ENCODE measurements at regions not wholly inside any gene's neighbourhood (a gene's known extent, or its start where the extent isn't known, plus 50 kb on each side); places are given as distances from the start of the nearest gene placed in this dataset.
"Not testable (repeated sequence)": the region's sequence is repeated elsewhere in the genome, so short reads cannot be mapped to it uniquely, and the experiment has no call there.

- Mint-ChIP-seq H3K4me1 (ENCODE audit: low read depth, unreplicated experiment) (no peaks in the 10 kb centered on the region), H3K4me3 (ENCODE audit: unreplicated experiment) (no peak overlapping the region), H3K27me3 (ENCODE audit: low read depth, unreplicated experiment) (no peaks in the 10 kb centered on the region), H3K36me3 (ENCODE audit: low read depth, unreplicated experiment) (no peaks in the 10 kb centered on the region), H3K27ac (ENCODE audit: unreplicated experiment) (no peak overlapping the region), H3K9me3 (ENCODE audit: unreplicated experiment) (no peaks in the 10 kb centered on the region)
- Histone ChIP-seq H3K27ac (ENCODE audit: low read depth, low read length) (no peak overlapping the region), H2AFZ (ENCODE audit: low read depth, low read length) (no peak overlapping the region), H3K27me3 (ENCODE audit: insufficient read depth, low read length) (no peaks in the 10 kb centered on the region), H3K79me2 (ENCODE audit: insufficient read depth, low read length) (no peaks in the 10 kb centered on the region), H3K9me3 (ENCODE audit: insufficient read depth, low read depth, low read length) (no peaks in the 10 kb centered on the region), H3K4me2 (ENCODE audit: low read length) (no peak overlapping the region), H3K4me1 (ENCODE audit: insufficient read depth, low read length) (no peaks in the 10 kb centered on the region), H3K4me3 (ENCODE audit: insufficient read depth, low read depth, low read length) (no peak overlapping the region), H4K20me1 (ENCODE audit: insufficient read depth, low read length) (no peaks in the 10 kb centered on the region), H3K9ac (ENCODE audit: low read length) (no peak overlapping the region), H3K36me3 (ENCODE audit: insufficient read depth, low read length) (no peaks in the 10 kb centered on the region)
- DNase-seq (ENCODE audit: low read depth) (no peak), FAIRE-seq (no peak)
- TF ChIP-seq EZH2 (IDR thresholded peaks at IDR 0.05; ENCODE audit: insufficient read depth, low read length) = no peak
- no peak for TF ChIP-seq CTCF (IDR thresholded peaks at IDR 0.05; ENCODE audit: insufficient read depth, low read depth, low read length)
These were observed 68.0 kb upstream of the HIVEP1 start for GRCh38 chr6:11944111-11944510.

GRCh38 chr6:11943060-11943459, 69.1 kb upstream of the HIVEP1 start:
- Mint-ChIP-seq H3K4me1 (ENCODE audit: low read depth, unreplicated experiment) (no peaks in the 10 kb centered on the region), H3K27me3 (ENCODE audit: low read depth, unreplicated experiment) (no peaks in the 10 kb centered on the region), H3K9me3 (ENCODE audit: unreplicated experiment) (no peaks in the 10 kb centered on the region), H3K4me3 (ENCODE audit: unreplicated experiment) (no peak overlapping the region), H3K36me3 (ENCODE audit: low read depth, unreplicated experiment) (no peaks in the 10 kb centered on the region), H3K27ac (ENCODE audit: unreplicated experiment) (no peak overlapping the region)
- Histone ChIP-seq H3K27me3 (ENCODE audit: insufficient read depth, low read length) (no peaks in the 10 kb centered on the region), H3K27ac (ENCODE audit: low read depth, low read length) (no peak overlapping the region), H3K79me2 (ENCODE audit: insufficient read depth, low read length) (no peaks in the 10 kb centered on the region), H4K20me1 (ENCODE audit: insufficient read depth, low read length) (no peaks in the 10 kb centered on the region), H3K9me3 (ENCODE audit: insufficient read depth, low read depth, low read length) (no peaks in the 10 kb centered on the region), H3K9ac (ENCODE audit: low read length) (no peak overlapping the region), H3K4me1 (ENCODE audit: insufficient read depth, low read length) (no peaks in the 10 kb centered on the region), H2AFZ (ENCODE audit: low read depth, low read length) (no peak overlapping the region), H3K4me2 (ENCODE audit: low read length) (no peak overlapping the region), H3K4me3 (ENCODE audit: insufficient read depth, low read depth, low read length) (no peak overlapping the region), H3K36me3 (ENCODE audit: insufficient read depth, low read length) (no peaks in the 10 kb centered on the region)
- TF ChIP-seq EZH2 (IDR thresholded peaks at IDR 0.05; ENCODE audit: insufficient read depth, low read length) (no peak), CTCF (IDR thresholded peaks at IDR 0.05; ENCODE audit: insufficient read depth, low read depth, low read length) (no peak)
- DNase-seq (ENCODE audit: low read depth) (no peak), FAIRE-seq (no peak)

GRCh38 chr6:11942185-11942864, 69.8 kb upstream of the HIVEP1 start:
- H3K9me3 Mint-ChIP-seq (ENCODE audit: unreplicated experiment) = no peaks in the 10 kb centered on the region
- H3K9ac ChIP-seq (ENCODE audit: low read length) = no peak overlapping the region
- H3K4me3 Mint-ChIP-seq (ENCODE audit: unreplicated experiment) = no peak overlapping the region
- no peaks in the 10 kb centered on the region for H3K4me1 ChIP-seq (ENCODE audit: insufficient read depth, low read length)
- no peak for TF ChIP-seq EZH2 (IDR thresholded peaks at IDR 0.05; ENCODE audit: insufficient read depth, low read length)
- TF ChIP-seq CTCF (IDR thresholded peaks at IDR 0.05; ENCODE audit: insufficient read depth, low read depth, low read length) = no peak
- no peak for DNase-seq (ENCODE audit: low read depth)
- H3K27me3 ChIP-seq (ENCODE audit: insufficient read depth, low read length) = no peaks in the 10 kb centered on the region
- H3K9me3 ChIP-seq (ENCODE audit: insufficient read depth, low read depth, low read length) = no peaks in the 10 kb centered on the region
- no peaks in the 10 kb centered on the region for H3K27me3 Mint-ChIP-seq (ENCODE audit: low read depth, unreplicated experiment)
- no peaks in the 10 kb centered on the region for H3K36me3 ChIP-seq (ENCODE audit: insufficient read depth, low read length)
- no peaks in the 10 kb centered on the region for H3K4me1 Mint-ChIP-seq (ENCODE audit: low read depth, unreplicated experiment)
- no peak overlapping the region for H3K27ac ChIP-seq (ENCODE audit: low read depth, low read length)
- no peak overlapping the region for H3K4me3 ChIP-seq (ENCODE audit: insufficient read depth, low read depth, low read length)
- H4K20me1 ChIP-seq (ENCODE audit: insufficient read depth, low read length) = no peaks in the 10 kb centered on the region
- no peak for FAIRE-seq
- no peak overlapping the region for H2AFZ ChIP-seq (ENCODE audit: low read depth, low read length)
- no peaks in the 10 kb centered on the region for H3K36me3 Mint-ChIP-seq (ENCODE audit: low read depth, unreplicated experiment)
- H3K79me2 ChIP-seq (ENCODE audit: insufficient read depth, low read length) = no peaks in the 10 kb centered on the region
- no peak overlapping the region for H3K27ac Mint-ChIP-seq (ENCODE audit: unreplicated experiment)
- no peak overlapping the region for H3K4me2 ChIP-seq (ENCODE audit: low read length)

GRCh38 chr6:11940532-11941166, 71.5 kb upstream of the HIVEP1 start:
- not testable (repeated sequence) for H3K27me3 Mint-ChIP-seq (ENCODE audit: low read depth, unreplicated experiment); FAIRE-seq; H2AFZ ChIP-seq (ENCODE audit: low read depth, low read length)

More at GRCh38 chr6:11940532-11941166, 71.5 kb upstream of the HIVEP1 start:
- not testable (repeated sequence) for H3K4me3 Mint-ChIP-seq (ENCODE audit: unreplicated experiment); H3K4me1 ChIP-seq (ENCODE audit: insufficient read depth, low read length); H3K27ac Mint-ChIP-seq (ENCODE audit: unreplicated experiment); H4K20me1 ChIP-seq (ENCODE audit: insufficient read depth, low read length); H3K9me3 Mint-ChIP-seq (ENCODE audit: unreplicated experiment); H3K4me3 ChIP-seq (ENCODE audit: insufficient read depth, low read depth, low read length); H3K4me2 ChIP-seq (ENCODE audit: low read length); H3K36me3 Mint-ChIP-seq (ENCODE audit: low read depth, unreplicated experiment); H3K36me3 ChIP-seq (ENCODE audit: insufficient read depth, low read length); H3K4me1 Mint-ChIP-seq (ENCODE audit: low read depth, unreplicated experiment); H3K27me3 ChIP-seq (ENCODE audit: insufficient read depth, low read length); DNase-seq (ENCODE audit: low read depth); H3K79me2 ChIP-seq (ENCODE audit: insufficient read depth, low read length); H3K9ac ChIP-seq (ENCODE audit: low read length); H3K9me3 ChIP-seq (ENCODE audit: insufficient read depth, low read depth, low read length); H3K27ac ChIP-seq (ENCODE audit: low read depth, low read length)
